T47D (cell line): ENCODE measurements at regions not wholly inside any gene's neighbourhood (a gene's known extent, or its start where the extent isn't known, plus 50 kb on each side); places are given as distances from the start of the nearest gene placed in this dataset.

Experiments used
- DNase-seq, 2 experiments: peaks; one replicate each; pipeline versions ENCODE4 v3.0.0 to v3.0.0-alpha.2; 2011 to 2012; ENCODE audit warnings: low read depth in 1 of 2, low spot score in 1 of 2
- JUND ChIP-seq: IDR thresholded peaks from 2 replicates; pipeline ENCODE4 v1.6.1; 2012; ENCODE audit warnings: low read depth
- in situ Hi-C: cut with HindIII; loops from 2 replicates; pipeline ENCODE4 v1.10.0; 2016; ENCODE audit warnings: low sequenced_read_pairs, low pct_unique_long_range_greater_than_20kb

- in situ Hi-C loops = no loop called here
- TF ChIP-seq JUND = no peak
- DNase-seq = no peak
These were observed 531.2 kb upstream of the SEMA6D start for GRCh38 chr15:47186075-47186474.

- in situ Hi-C loops = no loop called here
- DNase-seq = no peak
- TF ChIP-seq JUND = no peak
These were observed 528.4 kb upstream of the SEMA6D start for GRCh38 chr15:47188758-47189507.

- peak; percentile 21 to 72 for DNase-seq
- no peak for TF ChIP-seq JUND
- in situ Hi-C loops = no loop called here
These were observed 522.6 kb upstream of the SEMA6D start for GRCh38 chr15:47194718-47195117.

- TF ChIP-seq JUND = no peak
- DNase-seq = peak; percentile 46 to 89
- in situ Hi-C loops = no loop called here
These were observed 521.3 kb upstream of the SEMA6D start for GRCh38 chr15:47196048-47196447.

DNA sequence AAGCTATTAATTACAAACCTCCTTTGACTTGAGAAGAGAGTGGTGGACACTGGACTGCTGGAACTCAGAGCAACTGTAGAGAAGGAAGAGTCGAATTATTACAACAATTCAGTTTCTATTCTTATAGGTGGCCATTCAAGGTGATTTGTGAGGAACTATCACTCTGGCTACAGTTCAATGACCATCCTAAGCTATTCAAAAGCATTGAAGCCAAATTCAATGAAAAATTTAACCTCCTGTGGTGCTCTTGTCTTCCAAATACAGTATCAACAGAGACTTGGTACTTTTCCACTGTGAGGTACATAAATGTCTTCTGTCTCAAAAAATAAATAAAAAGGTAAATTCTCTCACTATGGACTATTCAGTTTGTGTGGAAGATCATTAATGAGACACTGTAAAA lies 513.3 kb upstream of the SEMA6D start:
- DNase-seq = no peak
- in situ Hi-C loops = no loop called here

GRCh38 chr15:47206358-47206978 lies 510.8 kb upstream of the SEMA6D start:
- no peak for TF ChIP-seq JUND
- in situ Hi-C loops = no loop called here
- no peak for DNase-seq

More for the DNA sequence above, 513.3 kb upstream of the SEMA6D start:
- no peak for TF ChIP-seq JUND

GRCh38 chr15:47209591-47209990 lies 507.7 kb upstream of the SEMA6D start:
- in situ Hi-C loops = no loop called here

GRCh38 chr15:47212222-47213010 lies 504.9 kb upstream of the SEMA6D start:
- no peak for DNase-seq
- in situ Hi-C loops = no loop called here
- no peak for TF ChIP-seq JUND

More at GRCh38 chr15:47209591-47209990, 507.7 kb upstream of the SEMA6D start:
- no peak for DNase-seq
- no peak for TF ChIP-seq JUND

- in situ Hi-C loops = no loop called here
- no peak for DNase-seq
- TF ChIP-seq JUND = no peak
These were observed 503.4 kb upstream of the SEMA6D start for GRCh38 chr15:47213883-47214282.

GRCh38 chr15:47218295-47218694 lies 499.0 kb upstream of the SEMA6D start:
- no peak for DNase-seq
- TF ChIP-seq JUND = no peak
- in situ Hi-C loops = no loop called here

DNA sequence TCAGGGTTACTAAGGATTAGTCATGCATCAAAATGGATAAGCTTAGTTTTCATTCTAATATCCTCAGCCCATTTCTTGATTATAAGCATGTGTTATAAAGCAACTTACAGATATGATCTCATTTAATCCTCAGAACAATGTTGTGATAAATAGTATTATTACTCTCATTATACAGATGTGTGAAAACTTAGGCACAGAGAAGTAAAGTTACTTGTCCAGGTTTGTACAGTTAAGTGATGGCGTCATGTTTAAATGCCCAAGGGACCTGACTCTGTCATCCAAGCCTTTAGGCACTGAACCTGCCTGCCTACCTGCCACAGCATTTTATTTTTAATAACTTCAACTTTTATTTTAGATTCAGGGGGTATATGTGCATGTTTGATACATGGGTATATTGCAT lies 472.9 kb upstream of the SEMA6D start:
- TF ChIP-seq JUND = no peak
- no peak for DNase-seq
- in situ Hi-C loops = no loop called here

DNA sequence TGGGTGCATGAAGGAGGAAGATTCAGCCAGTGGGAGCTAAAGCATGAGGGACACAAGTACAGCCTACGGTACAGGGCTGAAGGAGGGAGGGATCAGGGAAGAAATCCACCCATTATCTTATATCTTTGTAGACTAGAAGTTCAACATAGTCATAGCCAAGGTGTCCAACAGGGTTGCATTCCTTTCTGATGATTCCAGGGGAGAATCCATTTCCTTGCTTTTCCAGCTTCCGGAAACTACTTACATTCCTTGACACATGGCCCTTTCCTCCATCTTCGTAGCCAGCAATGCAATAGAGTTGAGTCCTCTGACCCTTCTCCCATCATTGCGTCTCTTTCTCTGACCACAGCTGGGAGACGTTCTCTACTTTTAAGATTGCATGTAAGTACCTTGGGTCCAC lies 471.0 kb upstream of the SEMA6D start:
- in situ Hi-C loops = no loop called here
- no peak for TF ChIP-seq JUND
- no peak for DNase-seq

GRCh38 chr15:47258521-47258920 lies 458.8 kb upstream of the SEMA6D start:
- in situ Hi-C loops = no loop called here
- no peak for DNase-seq
- TF ChIP-seq JUND = no peak
